Prostate gland (tissue), 2 donors: ENCODE measurements at regions not wholly inside any gene's neighbourhood (a gene's known extent, or its start where the extent isn't known, plus 50 kb on each side); places are given as distances from the start of the nearest gene placed in this dataset.

ENCODE experiments used
- CTCF ChIP-seq, 4 experiments: fragments of 200-600 bp in 2 of 4; fragments of 450-650 bp in 2 of 4; sonication (generic) in 2 of 4; IDR thresholded peaks; 1 replicate in 3 of 4; 2 replicates in 1 of 4; pipeline ENCODE4 v1.5.1; 2016 to 2019; ENCODE audit warnings: antibody characterized with exemption in 4 of 4, mild to moderate bottlenecking in 2 of 4, moderate library complexity in 2 of 4
- POLR2AphosphoS5 ChIP-seq: sonication (generic); formaldehyde crosslinking; IDR thresholded peaks from one replicate; pipeline ENCODE4 v1.6.1; 2017; ENCODE audit warnings: antibody characterized with exemption

DNA sequence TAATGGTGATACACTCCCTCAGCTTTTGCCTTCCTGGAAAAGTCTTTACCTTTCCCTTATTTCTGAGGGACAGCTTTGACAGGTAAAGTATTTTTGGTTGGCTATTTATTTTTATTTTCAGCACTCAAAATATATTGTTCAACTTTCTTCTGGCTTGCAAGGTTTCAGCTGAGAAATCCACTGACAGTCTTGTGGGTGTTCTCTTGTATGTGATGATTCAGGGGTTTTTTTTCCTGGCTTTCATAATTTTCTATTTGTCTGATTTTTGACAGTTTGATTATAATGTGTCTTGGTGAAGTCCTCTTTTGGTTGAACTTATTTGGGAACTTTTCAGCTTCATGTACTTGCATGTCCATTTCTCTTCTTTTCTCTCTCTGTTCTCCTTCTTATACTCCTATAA, 73.7 kb upstream of the OTOGL start:
- TF ChIP-seq CTCF (IDR thresholded peaks at IDR 0.05), result no peak
- no peak for TF ChIP-seq POLR2AphosphoS5
